CD4-positive, alpha-beta T cell treated with Interleukin-15 for 1 hour (primary cell): ENCODE measurements at regions not wholly inside any gene's neighbourhood (a gene's known extent, or its start where the extent isn't known, plus 50 kb on each side); places are given as distances from the start of the nearest gene placed in this dataset.

Experiments
- DNase-seq: peaks from one replicate; pipeline ENCODE4 v3.0.0-alpha.2; 2020

DNA sequence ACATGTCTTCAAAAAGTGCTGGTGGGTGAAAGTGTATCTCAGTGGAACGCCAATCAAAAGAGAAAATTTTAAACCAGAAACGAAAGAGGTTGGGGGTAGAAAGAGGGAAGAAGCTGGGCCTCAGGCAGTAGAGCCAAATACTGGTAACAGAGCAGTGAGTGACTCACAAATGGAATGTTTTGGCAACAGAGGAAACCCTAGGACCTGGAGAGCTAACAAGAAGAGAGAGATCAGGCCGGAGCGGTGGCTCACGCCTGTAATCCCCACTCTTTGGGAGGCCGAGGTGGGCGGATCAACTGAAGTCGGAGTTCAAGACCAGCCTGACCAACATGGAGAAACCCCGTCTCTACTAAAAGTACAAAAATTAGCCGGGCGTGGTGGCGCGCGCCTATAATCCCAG, 450.8 kb upstream of the NAALADL2 start:
- no peak for DNase-seq

DNA sequence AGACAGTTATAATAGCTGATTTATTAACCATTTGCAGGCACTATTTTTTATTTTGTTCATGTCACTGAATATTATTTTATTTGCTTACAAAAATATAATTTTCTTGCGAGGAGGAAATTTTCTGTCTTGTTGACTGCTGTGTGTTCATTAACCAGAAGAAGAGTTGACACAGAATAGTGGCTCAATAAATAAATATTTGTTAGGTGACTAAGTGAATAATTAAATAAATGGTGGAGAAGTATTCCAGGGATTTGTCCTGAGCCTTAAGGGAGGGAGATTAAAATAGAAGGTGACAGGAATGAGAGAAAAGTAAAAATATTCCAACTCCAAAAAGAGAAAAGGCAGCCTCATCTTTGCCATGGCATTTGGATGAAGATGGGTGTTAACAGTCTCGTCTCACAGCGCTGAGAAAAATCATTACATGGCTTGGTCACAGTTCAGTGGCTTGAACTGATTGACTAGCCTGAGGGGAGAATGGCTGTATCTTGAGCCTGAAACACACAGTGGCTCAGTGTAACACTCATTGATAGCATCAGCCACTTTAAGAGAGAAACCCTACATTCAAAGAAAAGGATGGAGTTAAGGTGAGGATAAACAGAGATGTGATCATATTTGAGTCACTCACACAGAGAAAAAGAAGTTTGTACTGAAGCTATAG, 449.9 kb upstream of the NAALADL2 start:
- no peak for DNase-seq

DNA sequence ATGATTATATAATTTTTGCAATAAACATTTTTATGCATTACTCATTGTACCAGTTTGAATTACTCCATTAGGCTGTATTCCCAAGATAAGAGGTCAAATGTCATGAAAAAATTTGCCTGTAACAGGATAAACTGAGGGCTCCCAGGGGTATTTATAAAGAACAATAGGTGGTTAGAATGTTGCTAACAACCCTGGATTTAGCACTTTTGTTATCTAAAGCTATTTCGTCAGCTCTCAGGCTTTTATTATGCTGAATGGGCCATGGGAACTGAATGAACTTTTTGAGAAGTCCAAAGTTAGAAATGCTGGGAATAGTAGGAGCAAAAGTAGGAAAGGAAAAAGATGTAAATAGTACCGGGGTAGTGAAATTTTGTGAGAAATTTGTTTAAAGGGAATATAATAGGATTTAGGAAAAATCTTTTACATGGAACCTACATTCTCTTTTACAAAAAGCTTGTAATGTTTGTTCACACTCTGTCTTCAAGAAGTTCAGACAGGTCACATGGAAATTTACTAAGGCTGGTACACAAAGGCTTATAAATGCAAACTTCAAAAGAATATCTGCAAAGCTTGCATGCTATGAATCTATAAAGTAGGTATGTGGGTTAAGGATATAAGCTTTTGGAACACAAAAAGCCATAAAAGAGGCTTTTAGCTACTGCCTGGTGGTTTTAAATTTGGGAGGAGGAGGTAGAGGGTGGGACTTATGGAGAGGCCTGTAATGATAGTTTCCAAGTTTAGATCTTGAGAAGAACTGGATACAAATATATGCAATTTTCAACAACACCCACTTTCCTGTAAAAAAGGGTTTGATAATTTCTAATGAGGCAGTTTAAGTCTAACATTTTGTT, 445.8 kb upstream of the NAALADL2 start:
- DNase-seq: no peak

DNA sequence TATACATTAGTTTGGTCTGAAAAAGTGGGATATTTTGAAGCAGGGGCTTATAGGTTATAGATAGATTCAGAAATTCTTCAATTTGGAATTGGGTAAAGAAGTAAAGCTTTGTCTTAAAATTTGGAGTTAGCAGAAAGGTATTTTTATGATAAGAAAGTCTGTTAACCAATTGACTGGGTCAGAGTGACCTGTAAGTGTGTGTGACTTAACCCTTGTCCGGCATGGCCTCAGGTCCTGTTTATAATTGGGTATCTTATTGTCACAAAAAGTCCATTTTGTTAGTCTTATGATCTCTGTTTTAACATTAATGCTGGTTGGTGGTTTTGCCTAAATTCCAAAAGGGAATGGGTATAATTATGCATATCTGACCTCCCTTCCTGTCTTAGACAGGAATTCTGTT, 444.2 kb upstream of the NAALADL2 start:
- no peak for DNase-seq

DNA sequence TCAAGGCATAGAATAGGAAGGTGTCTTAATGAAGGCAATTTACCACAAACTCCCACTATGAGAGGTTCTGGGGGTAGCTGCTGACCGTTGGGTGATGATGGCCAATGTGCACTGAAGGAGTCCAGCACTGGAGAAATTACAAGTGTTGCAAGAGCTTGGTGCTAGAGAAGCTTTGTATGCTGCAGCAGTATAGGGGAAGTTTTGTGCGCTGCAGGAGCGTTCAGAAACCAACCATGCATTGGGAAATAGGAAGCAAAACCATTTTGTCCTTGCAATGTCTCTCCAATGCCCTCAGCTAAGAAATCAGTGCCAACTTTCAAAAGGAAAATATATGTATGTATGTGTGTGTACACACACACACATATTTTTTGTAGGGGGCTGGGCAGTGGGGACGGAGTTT, 441.6 kb upstream of the NAALADL2 start:
- DNase-seq: peak; percentile 22

DNA sequence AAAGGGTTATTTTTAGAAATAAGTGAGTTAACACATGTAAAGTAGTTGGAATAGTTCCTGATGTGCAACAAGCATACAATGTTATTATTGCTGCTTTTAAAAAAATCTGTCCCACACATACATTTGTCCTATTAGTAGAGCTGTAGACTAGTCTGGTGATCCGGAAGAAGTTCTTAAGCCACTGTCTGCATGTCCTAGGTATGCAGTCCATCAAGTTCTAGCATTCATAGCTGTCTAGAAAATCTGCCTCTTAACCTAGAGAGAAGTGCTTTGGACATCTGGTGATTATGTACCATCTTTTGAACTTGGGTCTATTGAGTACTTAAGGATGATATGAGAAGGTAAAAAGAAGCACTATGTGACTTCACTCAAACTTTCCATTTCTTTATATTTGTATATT, 439.9 kb upstream of the NAALADL2 start:
- no peak for DNase-seq

DNA sequence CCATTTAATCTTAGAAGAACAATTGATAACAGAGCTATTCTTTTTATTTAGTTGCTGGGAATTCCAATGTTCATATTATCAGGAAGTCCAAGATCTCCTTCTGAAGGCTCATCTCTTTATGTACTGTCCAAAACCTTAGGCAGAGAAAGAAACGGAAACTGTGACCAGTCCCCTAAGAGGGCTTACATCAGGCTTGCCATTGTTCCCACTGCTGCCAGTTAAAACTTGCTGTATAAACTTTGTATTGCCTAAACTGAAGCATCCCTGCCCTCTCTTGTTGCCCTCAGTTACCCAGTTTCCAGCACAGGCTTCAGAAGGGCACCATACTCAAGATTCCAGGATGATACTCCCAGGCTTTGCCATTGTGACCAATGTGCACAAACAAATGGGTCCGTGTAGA, 435.2 kb upstream of the NAALADL2 start:
- no peak for DNase-seq

DNA sequence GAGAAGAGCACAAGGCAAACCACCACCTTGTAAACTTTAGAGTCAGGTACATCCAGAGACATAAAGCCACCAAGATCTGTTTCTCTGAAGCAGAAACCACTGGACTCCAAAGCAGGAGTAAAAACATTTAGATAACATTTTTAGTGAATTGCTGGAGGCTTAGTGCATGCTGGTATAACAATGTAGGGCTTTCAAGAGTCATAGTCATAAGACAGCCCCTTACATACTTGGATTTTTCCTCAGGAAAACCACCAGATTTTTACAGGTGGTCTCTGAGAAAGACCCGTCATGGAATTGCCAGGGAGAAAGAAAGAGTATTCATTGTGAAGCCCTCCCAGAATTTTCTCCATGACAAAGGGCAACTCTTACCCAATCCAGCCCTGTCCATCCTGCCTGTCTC, 434.5 kb upstream of the NAALADL2 start:
- DNase-seq: no peak

DNA sequence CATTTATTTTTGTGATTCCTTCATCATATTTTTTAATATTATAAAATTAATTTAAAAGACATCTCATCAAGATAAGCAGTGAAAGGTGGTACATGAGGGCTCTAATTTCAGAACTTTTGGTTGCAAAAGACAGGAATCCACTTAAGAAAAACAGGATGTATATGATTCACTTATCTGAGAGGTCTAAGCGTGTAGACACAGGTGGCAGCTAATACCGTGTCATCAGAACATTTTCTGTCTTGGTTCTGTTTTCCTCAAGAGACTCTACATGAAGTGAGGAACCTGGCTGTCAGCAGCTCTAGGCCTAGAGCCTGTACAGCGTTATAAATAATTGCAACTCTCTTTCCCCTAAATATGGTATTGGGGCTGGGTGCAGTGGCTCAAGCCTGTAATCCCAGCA, 433.7 kb upstream of the NAALADL2 start:
- no peak for DNase-seq

DNA sequence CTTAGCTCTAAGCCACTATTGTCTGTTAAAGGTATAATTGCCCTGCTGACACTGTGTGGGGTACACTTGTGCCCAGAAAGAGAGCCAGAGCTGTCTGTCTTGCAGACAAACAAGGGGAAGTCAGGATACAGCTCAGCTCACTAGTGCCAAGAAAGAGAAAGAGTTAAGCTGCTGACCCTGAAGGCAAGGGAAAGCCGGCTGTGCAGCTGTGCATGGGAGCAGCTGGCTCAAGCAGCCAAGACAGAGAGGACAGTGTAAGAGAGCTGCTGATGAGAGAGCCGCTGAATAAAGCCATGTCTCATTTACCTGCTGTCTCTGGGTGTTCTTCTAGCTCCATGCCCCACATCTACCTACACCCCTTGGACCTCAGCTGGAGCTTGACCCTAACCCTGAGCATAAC, 428.1 kb upstream of the NAALADL2 start:
- DNase-seq: no peak

DNA sequence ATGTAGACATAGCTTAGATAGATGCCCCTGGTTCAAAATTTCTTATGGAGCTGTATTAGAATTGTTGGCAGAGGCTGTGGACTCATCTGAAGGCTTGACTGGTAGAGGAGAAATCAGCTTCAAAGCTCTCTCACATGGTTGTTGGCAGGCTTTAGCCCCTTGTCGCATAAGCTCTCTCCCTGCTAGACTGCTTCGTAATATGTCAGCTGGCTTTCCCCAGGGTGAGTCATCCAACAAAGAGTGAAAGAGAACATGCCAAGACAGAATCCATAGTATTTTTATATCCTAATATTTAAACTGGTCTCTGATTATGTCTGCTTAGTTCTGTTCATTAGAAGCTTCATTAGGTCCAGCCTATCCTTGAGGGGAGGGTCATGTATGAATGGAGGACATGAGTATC, 427.4 kb upstream of the NAALADL2 start:
- DNase-seq: no peak

DNA sequence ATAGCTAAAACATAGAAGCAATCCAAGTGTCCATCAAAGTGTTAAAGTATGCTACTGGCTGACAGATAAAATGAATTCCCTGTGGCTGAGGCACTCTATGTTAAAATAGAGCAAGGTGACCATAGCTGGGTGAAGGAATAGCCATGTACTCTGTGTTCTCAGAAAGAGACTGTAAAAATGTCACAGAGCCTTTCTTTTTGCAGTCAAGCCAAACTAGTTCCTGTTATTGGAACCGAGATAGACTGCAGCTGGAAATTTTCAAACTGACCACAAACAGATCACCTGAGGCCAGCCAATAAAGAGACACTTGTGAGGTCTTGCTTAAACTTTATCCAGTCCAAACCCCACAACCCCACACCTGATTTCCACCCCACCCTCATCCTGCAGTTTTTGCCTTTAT, 422.8 kb upstream of the NAALADL2 start:
- DNase-seq: no peak

DNA sequence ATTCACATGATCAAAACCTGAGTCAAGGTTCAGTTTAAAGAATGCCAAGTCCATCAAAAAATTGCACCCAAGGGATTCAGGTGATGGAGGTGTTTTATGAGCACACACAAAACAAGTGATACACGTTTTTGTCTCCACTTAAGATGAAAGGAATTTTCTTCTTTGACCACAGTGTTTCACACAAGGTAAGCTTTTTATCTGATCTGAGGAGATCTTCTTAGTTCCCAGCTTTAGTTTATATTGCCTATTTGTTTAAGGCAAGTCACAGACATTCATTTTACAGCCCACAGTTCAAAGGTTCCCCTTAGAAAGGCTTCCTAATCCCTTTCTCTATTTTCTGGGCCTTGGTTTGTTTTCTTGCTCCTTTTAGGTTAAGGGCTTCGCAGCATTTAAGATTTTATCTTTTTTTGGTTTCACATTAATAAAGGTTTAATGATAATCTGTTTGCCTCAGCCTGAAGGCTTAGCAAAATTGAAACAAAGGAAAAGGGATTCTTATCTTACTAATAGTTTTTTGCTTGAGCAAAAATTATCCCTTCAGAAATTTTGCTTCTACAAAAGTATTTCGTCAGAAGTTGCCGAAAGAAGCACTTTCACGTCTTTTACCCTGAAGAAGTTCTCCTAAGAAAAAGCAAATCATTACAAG, 420.5 kb upstream of the NAALADL2 start:
- DNase-seq: no peak

DNA sequence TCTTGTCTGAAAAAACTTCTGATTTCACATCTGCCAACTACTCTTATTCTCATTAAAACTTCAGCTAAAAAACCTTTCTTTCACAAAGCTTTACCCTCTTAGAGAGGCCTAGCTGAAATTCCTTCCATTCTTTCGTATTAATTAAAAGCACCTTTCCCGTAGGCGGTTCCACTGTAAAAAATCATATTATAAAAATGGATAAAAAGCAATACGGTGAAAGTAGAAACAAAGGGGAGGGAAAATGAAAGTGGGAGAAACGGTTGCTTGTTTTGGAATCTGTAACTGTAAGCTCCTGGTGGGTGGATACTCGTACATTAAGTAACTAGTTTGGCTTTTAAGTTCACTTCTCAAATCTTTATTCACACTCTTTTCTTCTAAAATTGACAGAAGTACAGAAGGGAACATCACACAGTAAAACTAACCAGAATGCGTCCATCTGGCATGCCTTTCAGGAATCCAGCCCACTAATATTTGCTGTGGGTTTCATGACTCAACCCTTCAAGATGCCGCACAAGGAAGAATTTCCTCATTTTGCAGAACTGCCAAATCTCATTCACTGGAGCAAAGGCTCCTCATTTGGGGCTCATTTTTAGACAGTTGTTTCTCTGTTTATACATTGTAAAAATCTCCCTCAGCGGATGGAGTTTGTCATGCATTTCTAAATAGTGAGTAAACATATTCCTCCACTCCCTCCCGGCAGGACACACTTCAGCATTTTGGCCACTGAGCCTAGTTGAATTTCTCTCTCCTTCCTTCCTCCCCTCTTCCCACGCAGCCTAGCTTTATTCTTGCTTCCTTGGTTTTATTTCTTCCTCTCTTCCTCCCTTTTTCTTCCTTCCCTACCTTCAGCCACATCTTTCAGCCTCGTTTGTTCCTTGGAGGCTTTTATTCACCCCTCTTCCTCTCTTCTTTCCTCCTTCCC, 419.5 kb upstream of the NAALADL2 start:
- DNase-seq: no peak

DNA sequence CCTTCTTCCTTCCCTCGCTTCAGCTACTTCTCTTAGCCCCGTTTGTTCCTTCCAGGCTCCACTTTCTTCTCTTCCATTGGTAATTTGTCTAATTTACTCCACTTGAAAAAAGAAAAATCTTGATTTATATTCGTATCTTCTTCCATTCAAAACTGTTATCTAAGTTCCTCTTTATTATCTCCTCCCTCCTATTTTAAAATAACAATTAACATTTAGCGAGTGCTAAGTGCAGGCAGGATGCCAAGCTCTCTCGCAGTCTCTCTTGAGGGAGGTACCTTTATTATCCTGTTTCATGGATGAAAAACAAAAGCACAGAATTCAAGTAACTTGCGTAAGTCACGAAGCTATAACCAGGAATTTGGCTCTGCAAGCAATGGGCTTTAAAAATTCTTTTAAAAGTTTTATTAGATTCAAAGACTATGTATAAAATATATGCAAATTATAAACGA, 418.9 kb upstream of the NAALADL2 start:
- no peak for DNase-seq

DNA sequence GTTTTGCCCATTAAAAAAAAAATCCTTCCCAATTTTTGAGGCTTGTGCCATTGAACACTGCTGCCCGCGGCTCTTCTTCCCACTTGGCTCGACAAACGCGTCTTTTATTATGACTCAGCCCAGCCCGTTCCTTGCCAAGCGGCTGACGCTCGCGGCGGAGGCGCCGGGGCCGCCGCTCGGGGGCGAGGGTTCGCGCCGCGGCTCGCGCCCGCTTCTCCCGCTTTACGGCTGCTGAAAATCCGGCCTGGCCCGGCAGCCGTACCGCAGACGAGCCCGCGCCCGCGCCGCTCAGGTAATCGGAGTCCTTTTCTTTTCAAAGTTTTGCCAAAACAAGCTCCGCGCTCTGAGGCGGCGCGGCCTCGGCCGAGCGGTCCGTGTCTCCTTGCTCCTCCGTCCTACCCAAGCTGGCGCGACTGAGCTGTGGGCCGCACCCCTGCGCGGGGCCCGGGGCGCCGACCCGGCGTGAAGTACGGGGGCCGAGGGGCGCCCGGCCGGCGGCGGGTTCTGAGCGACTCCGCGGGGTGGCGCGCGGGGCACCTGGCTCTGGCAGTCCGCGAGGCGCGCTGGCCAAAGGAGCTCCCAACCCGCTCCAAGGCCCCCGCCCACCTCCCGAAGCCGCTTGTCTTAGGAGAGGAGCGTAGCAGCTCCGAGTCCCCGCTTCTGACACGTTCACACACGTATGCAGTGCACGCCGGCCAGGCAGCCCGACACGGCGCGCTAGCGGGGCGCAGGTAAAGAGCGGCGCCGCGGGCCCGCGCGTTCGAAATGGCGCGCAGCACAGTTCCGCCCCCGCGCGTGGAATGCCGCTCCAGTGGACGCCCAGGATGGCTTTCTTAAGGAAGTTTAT, 418.2 kb upstream of the NAALADL2 start:
- peak; percentile 49 for DNase-seq

DNA sequence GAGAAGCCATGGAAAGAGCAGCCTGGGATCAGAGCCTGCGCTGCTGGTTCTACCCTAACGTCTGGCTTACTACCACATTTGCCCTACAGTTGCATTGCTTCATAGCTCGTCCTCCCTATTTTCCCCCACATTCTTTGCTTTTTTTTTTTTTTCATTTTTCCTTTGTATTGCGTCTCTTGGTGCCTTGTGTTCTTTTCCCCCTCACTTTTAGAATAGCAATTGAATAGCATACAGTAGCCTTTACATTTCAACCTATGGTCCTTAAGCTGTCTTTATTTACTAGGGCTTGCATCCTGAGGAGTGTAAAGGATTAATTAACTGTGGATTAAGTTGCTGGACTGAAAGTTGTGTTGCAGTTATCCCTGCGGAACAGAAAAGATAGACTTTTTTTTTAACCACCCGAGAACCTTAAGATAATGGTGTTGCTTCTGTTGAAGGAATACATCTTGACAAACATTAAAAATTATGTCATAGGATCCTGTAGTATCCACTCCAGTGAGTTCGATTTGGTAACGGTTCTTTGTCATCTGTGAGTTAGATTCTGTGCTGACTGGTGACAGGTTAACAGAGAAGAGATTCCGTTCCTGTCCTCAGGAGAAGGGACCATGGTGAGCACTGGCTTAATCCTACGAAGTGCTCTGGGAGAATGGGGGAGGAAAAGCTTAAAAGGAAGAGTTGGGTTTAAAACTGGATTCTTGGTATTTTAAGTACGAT, 417.4 kb upstream of the NAALADL2 start:
- DNase-seq: no peak

DNA sequence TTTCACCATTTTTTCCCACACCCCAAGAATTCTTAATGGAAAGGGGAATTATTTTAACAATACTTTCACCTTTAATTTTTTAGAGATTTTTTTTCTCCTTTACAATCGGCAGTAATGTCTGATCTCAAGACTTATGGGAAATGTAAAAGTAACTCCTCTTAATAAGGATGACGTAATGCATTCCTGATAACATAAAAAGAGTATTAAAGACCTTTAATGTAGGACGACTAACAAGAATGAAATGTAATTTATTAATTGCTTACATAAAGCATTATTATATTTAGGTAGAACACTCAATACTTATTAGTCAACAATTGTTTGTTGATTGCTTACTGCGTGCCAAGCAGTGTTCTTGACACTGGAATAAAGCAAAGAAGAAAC, 416.8 kb upstream of the NAALADL2 start:
- DNase-seq: no peak

DNA sequence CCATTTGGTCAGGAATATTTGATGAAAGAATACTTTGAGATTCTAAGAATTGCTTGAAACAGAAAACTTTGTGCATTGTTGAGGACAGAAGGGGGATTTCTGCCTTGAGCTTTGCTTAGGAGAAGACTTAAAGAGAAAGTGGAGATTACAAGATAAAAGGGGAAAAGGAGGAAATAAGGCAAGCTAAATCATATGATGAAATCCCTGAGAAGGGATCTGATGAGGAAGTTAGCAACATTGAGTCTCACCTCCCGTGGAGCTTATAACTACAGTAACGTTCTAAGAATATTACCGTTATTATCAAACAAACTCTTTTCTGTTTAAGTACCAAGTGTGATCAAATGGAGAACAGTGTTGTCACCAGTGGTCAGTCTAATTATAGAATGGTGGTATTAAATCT, 414.7 kb upstream of the NAALADL2 start:
- no peak for DNase-seq

DNA sequence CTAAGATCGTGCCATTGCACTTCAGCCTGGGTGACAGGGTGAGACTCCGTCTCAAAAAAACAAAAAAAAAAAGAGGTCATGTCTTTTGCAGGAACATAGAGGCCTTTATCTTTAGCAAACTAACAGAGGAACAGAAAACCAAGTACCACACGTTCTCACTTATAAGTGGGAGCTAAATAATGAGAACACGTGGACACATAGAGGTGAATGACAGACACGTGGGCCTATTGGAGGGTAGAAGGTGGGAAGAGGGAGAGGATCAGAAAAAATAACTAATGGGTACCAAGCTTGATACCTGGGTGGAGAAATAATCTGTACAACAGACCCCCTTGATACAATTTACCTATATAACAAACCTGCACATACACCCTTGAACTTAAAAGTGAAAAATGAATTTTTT, 401.4 kb upstream of the NAALADL2 start:
- DNase-seq: no peak

DNA sequence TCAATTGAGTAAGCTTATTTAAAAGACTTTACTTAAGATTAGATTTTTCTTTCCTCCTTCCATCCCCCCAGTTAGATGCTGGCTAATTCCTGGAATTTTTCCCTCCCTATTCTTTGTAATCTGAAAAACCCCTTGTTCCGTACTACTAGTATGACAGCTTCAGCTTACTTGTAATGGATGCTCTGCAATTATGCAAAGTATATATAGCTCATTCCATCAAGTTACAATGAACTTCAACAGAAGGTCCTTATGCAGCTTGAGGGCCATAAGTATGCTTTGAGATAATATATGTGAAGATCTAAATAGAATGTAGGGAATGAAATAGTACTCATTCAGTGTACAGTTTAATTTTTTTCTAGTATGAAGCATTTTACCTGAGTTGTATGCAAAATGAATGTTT, 398.3 kb upstream of the NAALADL2 start:
- DNase-seq: no peak
